ENCODE measurements at regions not wholly inside any gene's neighbourhood (a gene's known extent, or its start where the extent isn't known, plus 50 kb on each side); places are given as distances from the start of the nearest gene placed in this dataset.
"Not testable (repeated sequence)": the region's sequence is repeated elsewhere in the genome, so short reads cannot be mapped to it uniquely, and the experiment has no call there.

DNA sequence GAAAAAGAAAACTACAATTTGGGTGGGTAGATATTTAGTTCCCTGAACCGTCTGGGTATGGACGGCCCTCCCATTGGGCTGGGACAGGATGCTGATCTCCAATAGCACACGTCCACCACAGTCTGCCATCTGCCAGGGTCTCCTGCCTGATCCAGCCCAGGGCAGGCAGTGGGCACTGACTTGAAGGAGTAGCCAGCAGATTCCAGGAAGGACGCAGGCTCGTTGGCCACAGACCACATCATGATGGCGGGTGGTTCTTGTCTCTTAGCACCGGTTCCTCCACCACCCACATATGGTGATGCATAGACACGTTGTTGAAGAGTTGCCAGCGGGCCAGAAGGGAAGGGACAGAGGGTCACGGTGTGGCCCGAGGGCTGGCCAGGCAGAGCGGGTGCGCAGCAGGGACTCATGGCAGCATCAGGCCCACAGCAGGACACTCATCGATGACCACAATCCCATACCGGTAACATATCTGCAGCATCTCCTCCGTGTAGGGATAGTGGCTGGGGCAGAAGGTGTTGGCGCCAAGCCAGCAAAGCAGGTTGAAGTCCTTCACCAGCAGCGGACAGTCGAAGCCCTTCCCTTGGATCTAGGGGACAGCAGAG is 155.8 kb upstream of the FAM174A start:
- not testable (repeated sequence) for DNase-seq (ENCODE audit: low read depth)

DNA sequence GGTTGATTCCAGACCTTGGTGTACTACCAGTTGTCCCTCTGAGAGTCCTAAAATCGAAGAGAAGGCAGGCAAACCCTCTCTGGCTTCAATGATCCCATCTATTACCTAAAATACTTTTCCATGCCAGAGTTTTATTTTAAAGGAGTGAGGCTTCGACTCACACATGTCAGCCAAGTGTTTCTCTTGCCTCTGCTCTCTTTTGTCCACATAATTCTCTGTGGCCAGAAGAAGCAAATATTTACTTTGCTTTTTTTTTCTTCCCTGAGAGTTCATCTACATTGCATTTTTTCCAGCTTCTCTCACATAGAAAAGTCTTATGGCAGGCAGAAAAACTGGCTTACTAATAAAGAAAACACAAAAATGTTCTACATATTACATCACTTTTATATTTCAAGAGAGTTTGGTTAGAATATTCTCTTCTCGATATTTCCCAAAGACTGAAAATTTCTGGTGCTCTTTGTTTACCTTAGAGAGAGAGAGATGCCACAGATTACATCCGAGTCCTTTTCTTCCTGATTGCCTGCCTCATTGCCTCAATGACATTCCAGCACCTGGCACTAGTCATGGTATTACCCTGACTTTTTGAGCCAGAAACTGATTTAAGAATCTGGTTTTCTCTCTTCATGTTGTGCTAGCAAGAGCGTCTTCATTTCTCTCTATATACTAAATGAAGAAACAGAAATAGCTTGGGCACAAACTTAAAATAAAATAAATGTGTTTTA is 170.3 kb upstream of the FAM174A start:
- DNase-seq (ENCODE audit: low read depth), result not testable (repeated sequence)

DNA sequence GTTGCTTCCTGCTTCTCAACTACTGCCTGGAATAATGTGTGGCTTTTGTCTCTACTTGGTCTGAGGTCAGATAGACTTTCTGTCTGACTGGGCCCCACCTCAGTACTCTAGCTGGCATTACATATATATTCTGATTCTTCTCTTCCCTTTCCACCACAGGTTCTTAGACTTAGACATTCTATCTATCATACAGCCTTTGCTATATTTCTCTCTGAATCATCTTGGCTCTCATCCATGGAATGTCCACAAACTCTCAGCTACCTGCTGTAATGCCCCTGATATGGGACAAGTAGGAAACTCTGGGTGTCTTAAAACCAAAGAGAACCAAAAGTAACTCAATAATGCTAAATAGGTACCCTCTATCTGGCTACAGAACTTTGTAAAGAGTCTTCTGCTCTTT is 170.8 kb upstream of the FAM174A start:
- DNase-seq (ENCODE audit: low read depth), result not testable (repeated sequence)

DNA sequence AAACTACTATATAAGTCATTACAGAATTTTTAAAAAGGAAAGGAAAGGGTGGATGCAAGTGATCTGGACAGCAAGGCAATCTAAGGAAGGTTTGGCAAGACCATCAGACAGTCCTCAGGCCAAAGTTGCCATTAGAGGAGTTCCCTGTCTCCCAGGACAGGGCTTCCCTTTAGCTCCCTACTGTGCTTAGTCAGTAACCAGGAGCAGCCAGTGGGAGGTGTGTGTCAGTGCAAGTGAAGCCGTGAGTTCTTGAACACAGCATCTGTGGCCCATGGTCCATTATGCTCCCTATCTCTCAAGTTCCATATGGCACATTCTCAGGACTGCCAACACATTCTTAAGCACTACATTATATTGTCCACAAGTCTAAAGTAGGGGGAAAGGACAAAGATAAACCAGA is 175.2 kb upstream of the FAM174A start:
- DNase-seq (ENCODE audit: low read depth), result not testable (repeated sequence)

DNA sequence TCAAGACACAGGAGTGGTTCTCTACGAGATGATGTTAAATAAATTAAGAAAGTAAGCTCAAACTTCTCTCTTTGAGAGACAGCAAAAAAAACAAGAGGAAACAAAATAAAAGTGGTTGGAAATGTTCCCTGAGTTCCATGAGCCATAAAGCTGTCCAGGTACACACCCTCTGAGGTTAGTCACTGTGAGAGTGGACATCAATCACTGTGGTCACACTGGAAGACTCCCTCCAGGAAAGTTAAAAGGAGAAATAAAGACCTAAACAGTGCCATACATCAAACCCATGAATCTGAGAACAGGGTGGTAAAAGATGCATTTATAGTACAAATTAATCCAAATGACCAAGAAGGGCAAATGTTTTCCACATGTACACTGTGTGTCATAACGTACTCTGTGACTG is 188.9 kb upstream of the FAM174A start:
- DNase-seq (ENCODE audit: low read depth), result not testable (repeated sequence)

DNA sequence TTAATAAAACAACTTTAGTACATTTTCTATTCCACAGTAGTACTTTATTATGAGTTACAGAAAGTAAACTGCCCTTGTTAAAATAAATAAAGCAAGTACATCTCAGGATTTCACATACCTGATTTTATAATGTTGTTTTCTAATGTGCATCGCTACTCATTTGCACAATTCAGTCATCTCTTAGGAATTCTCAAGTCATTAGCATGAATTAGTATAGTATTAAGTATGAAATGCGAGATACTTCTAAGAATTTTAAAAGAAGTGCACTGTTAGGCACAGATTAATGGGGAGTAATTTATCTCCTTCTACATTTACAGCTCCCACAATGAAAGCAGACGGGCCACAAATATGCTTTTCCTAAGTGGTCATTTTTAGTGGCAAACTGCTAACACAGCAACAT is 193.7 kb upstream of the FAM174A start:
- not testable (repeated sequence) for DNase-seq (ENCODE audit: low read depth)

DNA sequence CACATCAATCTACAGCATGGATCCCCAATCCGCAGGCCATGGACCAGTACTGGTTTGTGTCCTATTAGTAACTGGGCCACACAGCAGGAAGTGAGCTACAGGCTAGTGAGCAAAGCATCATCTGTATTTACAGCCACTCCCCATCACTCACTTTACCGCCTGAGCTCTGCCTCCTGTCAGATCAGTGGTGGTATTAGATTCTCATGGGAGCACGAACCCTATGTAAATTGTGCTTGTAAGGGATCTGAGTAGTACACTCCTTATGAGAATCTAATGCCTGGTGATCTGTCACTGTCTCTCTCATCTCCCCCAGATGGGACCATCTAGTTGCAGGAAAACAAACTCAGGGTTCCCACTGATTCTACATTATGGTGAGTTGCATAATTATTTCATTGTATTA is 212.7 kb upstream of the FAM174A start:
- DNase-seq (ENCODE audit: low read depth), result no peak

DNA sequence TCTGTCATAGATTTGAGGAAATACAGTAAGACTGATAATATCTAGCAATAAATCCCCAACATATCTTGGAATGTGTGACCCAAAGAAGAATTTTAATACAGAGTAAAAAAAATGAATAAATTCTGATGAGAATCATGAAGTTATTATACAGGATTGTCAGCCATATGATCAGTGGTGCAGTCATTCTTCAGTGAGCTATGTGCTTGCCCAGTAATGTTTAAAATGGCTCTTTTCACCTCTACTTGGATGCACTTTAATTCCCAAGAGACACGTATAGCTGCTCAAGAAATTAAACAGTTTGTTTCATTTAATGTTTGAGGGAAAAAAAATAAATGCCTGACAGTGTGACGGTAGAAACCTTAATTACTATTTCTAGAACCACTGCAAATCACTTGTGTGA is 215.3 kb upstream of the FAM174A start:
- no peak for DNase-seq (ENCODE audit: low read depth)

DNA sequence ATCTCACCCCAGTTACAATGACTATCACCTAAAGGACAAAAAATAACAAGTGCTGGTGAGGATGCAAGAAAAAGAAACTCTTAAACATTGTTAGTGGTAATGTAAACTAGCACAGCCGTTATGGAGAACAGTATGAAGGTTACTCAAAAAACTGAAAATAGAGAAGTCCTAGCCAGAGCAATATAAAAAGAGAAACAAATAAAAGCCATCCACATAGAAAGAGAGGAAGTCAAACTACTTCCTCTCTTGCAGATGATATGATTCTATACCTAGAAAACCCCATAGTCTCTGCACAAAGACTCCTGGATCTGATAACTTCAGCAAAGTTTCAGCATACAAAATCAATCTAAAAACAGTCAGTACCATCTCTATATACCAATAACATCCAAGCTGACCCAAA is 221.5 kb upstream of the FAM174A start:
- DNase-seq (ENCODE audit: low read depth), result no peak

DNA sequence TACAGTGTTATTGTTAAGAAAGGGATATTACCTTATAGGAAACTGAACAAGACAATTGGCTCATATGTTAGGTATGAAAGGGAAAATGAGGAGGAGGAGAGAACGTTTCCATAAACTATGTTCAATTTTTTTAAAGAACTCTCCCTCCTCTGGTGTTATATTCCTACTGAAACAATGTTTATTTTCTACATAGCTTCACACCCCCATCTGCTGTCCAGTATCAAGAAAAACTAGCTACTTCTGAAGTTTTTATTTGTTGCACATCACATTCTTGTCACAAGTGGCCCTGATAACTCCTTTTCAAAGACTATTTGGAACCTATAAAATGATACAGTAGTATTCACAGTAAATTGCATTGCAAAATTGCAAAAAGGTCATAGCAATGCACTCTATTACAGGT is 223.4 kb upstream of the FAM174A start:
- no peak for DNase-seq (ENCODE audit: low read depth)

DNA sequence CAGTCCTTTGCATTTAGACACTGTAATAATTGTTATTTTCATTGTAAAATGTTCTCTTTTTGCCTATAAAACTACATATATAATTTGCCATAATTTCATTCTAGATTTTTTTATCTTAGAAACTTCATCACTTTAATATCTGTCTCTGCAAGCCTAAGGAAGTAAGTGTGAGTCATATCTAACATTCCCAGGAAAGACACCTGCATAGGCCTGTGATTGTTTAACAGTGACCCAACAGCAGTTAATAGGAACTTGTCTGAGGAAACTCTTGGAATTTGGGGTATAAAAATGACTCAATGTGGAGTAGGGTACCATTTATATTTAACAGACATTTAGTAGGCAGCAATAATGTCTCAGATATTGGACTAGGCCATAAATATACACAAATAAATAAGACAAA is 229.2 kb upstream of the FAM174A start:
- no peak for DNase-seq (ENCODE audit: low read depth)

DNA sequence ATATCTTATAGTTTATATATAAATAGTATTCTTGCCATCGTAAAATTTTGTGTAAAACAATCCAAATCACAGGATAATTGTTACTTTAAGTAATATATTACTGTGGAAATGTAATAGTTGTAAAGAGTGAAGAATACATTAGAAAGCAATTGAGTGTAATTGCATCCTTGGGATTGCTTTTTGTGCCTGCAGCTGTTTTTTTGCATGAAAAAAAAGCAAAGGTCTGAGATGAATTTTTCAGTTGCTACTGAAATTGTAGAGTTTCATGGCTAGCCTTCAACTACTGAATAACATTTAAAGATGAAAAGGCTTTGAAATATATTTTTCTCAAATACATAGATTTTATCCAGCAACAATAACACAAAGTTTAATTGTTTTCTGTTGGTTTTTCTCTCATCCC is 232.0 kb upstream of the FAM174A start:
- no peak for DNase-seq (ENCODE audit: low read depth)

DNA sequence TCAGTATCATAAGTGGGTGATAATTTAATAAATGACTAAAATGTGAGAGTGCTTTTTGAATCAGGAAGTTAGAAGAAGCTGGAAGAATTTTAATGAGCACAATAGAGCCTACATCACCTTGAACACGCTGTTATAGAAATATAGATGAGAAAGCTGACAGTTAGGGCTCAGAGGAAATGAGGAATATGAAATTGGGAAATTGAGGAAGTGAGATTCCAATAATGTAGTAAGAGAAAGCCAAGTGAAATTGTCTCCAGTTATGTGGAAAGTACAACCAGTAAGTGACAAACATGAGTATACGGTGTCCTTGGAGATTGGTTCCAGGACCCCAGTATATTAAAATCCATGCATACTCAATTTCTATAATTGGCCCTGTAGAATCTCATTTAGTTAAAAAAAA is 235.9 kb upstream of the FAM174A start:
- DNase-seq (ENCODE audit: low read depth), result no peak

DNA sequence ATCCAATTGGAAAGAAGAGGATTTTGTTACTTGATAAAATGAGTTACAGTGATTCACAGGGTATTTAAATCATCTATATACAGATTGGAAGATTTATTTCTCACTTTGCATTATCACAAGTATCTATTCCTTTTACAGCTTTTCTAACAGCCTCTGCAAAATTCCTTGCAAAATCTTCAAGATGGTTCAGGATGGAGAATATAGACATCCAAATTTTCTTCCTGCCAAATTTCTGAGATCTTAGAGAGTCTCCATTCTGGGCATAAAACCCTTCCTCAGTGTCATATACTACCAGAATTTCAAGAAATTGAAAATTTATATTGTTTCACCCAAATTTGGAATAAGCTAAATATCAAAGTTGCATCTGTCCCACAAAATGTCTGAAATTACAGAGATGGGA is 259.1 kb upstream of the FAM174A start:
- DNase-seq (ENCODE audit: low read depth), result no peak

DNA sequence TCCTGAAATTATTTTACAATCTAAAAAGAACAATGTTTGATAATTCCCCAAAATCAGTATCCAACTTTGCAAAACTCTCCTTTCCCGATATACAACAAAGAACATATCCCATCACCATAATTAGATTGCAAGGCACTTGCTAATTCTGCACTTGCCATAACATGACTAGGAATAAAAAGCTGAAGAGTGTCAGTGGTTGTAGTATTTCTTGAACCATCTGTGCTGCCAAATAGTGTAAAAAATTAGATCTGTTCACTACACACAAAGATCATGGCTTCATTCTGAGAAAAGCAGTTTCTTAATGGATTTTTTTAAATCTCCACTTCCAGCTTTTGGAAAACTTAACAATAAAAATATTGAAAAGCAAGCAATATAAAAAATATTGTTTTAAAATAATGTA is 259.5 kb upstream of the FAM174A start:
- no peak for DNase-seq (ENCODE audit: low read depth)

DNA sequence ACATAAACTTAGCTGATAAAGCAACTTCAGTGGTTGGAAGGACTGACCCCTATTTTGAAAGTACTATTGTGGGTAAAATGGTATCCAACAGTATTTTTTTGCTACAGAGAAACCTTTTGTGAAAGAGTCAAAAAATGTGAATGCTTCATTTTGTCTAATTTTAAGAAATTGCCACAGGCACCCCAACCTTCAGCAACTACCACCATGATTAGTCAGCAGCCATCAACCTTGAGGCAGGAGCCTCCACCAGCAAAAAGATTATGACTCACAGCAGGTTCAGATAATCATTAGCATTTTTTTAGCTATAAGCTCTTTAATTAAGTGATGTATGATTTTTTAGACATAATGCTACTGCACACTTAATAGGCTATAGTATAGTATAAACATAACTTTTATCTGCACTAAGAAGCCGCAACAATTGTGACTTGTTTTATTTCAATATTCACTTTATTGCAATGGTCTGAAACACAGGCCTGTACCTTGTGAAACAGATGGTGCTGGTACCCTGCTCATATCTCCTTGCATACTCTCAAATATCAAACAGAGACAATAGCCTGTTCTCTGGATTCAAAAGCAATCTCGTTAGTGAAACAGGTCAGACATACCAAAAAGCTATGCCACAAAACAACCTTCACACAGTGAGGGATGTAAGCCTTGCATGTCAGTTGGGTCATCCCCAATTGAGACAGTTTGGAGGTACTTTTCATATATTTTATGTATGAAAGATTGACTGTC is 261.2 kb upstream of the FAM174A start:
- DNase-seq (ENCODE audit: low read depth), result no peak

DNA sequence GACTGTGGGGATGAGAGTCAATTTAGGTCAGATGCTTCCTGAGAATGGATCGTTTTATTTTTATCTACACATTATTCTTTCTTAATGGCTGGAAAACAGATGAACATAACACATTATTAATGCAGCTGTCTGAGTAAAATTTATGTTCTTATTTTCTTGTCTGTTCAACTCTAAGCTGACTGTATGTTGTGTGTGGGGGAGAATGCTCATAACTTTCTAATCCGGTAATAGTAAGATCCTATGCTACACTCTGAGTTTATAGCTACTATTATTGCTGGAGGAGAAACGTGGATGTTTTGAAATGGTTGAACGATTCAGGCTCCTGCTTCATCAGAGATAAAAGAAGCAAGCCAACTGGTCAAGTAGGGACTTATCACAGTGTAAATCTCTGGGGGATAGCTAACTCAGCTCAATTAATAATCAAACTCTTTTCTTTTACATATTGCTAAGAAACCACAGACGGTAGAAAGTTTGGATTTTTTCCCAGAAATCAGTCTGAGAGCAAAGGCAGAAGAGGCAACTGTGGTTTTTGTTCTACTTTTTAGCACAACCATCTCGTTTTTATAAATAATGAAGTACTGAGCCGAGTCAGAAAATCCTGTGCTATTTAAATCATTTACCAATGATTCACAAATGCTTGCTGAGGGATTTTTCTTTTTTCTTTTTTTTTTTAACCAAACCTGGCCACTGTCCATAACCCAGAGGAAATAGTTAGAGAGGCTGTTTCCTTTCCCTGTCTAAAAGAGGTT is 265.0 kb upstream of the FAM174A start:
- DNase-seq (ENCODE audit: low read depth), result no peak

DNA sequence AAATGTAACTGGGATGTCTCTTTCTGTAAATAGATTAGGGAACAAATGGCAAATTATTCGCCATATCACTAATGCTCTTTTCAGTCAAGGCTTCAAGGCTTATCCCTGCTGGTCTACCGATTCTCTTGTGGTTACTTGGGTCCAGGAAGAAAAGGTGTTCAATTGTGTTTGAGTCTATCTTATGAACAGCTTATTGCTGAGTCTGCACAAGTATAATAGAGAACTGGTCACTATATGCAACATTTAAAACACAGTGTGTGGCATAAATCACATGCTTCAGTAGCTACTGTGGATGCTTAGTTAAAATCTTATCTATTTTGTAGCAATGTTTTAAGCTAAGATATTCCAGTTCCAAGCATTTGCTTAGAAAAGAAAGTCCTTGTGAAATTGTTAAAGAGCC is 274.2 kb upstream of the FAM174A start:
- DNase-seq (ENCODE audit: low read depth), result no peak

DNA sequence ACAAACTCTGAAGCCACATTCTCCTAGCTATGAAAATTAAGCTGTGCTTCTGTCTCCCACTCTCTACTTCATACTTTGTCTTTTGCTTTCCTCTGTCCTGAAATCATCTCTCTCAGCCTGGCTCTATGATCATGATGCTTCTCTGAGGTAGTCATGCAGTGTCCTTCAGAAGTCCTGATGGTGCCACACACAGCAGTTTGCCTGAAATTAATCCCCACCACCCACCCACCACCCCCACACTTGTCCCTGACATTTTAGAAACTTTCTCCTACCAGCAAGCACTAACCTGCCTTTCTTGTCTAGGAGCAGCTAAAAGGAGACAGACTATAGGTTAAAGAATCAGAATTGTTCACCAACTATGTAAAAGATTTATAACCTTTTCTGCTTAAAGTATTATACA is 282.2 kb upstream of the FAM174A start:
- DNase-seq (ENCODE audit: low read depth), result no peak

DNA sequence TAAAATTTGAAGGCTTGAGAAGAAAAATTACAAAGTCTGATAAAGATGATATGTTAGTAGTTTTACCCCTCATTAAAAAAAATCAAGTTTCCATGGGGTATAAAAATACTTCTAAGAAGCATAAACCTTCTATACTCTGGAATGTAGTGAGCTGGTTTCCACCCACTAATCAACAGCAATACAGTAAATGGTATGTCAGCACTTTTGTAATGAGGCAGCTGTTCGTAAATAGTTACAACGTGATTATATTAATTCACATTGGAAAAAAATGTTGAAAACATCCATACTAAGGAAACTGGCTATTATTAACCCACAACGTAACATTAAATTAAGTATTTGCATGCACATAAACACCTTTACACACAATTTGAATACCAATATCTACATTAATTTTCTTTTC is 283.1 kb upstream of the FAM174A start:
- no peak for DNase-seq (ENCODE audit: low read depth)

DNA sequence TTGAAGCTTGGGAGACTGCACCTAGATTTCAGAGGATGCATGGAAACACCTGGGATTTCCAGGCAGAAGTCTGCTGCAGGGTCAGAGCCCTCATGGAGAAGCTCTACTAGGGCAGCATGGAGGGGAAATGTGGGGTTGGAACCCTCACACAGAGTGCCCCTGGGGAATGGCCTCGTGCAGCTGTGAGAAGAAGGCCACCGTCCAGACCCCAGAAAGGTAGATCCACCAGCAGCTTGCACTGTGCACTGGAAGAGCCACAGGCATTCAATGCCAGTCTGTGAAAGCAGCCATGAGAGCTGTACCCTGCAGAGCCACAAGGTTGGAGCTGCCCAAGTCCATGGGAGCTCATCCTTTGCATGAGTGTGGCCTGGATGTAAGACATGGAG is 285.3 kb upstream of the FAM174A start:
- DNase-seq (ENCODE audit: low read depth), result no peak

DNA sequence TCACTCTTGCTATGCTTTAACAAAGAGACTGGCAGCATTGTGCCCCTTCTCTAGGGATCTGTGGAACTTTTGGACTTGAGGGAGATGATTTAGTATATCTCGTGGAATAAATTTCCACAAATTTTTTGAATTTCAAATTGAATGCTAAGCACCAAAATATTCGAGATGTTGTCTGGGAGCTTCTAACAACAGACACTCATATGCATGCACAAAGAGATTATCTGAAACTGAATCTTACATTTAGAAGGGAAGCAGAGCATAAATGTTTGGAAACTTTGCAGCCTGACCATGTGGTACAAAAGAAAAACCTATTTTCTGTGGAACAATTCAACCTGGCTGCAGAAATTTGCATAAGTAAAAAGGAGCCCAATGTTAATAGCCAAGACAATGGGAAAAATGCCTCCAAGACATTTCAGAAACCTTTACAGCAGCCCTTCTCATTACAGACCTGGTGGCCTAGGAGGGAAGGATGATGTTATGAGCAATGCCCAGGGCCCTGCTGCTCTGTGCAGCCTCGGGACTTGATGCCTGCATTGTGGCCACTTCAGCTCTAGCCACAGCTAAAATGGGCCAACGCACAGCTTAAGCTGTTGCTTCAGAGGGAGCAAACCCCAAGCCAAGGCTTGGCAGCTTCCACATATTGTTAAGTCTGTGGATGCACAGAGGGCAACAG is 285.8 kb upstream of the FAM174A start:
- DNase-seq (ENCODE audit: low read depth), result no peak

All from HS-27A (cell line).